ENCODE measurements at regions not wholly inside any gene's neighbourhood (a gene's known extent, or its start where the extent isn't known, plus 50 kb on each side); places are given as distances from the start of the nearest gene placed in this dataset.
A peak's percentile ranks its signal among the peaks of the same experiment; 100 is the strongest.

GRCh38 chrX:2618516-2618915, 72.6 kb upstream of the CD99 start:
- Histone ChIP-seq H2AFZ (ENCODE audit: low read depth, low read length) (no peak overlapping the region), H3K4me1 (ENCODE audit: low read length) (peaks cover 13% of the 10 kb centered on the region), H3K4me2 (ENCODE audit: low read length) (no peak overlapping the region), H3K79me2 (ENCODE audit: low read length) (no peaks in the 10 kb centered on the region), H4K20me1 (ENCODE audit: insufficient read depth, low read length) (no peaks in the 10 kb centered on the region), H3K36me3 (replicated peaks; ENCODE audit: low read depth, low read length) (peaks cover 56% of the 10 kb centered on the region), H3K4me3 (ENCODE audit: low read length) (no peak overlapping the region), H3K9ac (ENCODE audit: low read length) (no peak overlapping the region), H3K27me3 (ENCODE audit: low read depth, low read length) (no peaks in the 10 kb centered on the region), H3K27ac (ENCODE audit: low read length) (no peak overlapping the region), H3K9me3 (ENCODE audit: insufficient read depth, low read length) (no peaks in the 10 kb centered on the region)
- no peak for TF ChIP-seq EZH2phosphoT487 (IDR thresholded peaks at IDR 0.05; ENCODE audit: low read depth)
- TF ChIP-seq CTCF (IDR thresholded peaks at IDR 0.05; ENCODE audit: low read depth, low read length): no peak

- no peaks in the 10 kb centered on the region for H3K9me3 ChIP-seq (ENCODE audit: insufficient read depth, low read length)
- 0 out of 2 replicates have a peak overlapping the region, but pooled peaks have one; percentile 8 for H3K4me2 ChIP-seq (ENCODE audit: low read length)
- H3K4me3 ChIP-seq (ENCODE audit: low read length): no peak overlapping the region
- peaks cover 19% of the 10 kb centered on the region for H3K4me1 ChIP-seq (ENCODE audit: low read length)
- H2AFZ ChIP-seq (ENCODE audit: low read depth, low read length): no peak overlapping the region
- peaks cover 52% of the 10 kb centered on the region for H3K36me3 ChIP-seq (replicated peaks; ENCODE audit: low read depth, low read length)
- H3K79me2 ChIP-seq (ENCODE audit: low read length): no peaks in the 10 kb centered on the region
- no peaks in the 10 kb centered on the region for H3K27me3 ChIP-seq (ENCODE audit: low read depth, low read length)
- no peak overlapping the region for H3K27ac ChIP-seq (ENCODE audit: low read length)
- no peak overlapping the region for H3K9ac ChIP-seq (ENCODE audit: low read length)
- H4K20me1 ChIP-seq (ENCODE audit: insufficient read depth, low read length): no peaks in the 10 kb centered on the region
- TF ChIP-seq EZH2phosphoT487 (IDR thresholded peaks at IDR 0.05; ENCODE audit: low read depth) (no peak), CTCF (IDR thresholded peaks at IDR 0.05; ENCODE audit: low read depth, low read length) (0 out of 2 replicates have a peak, but pooled peaks have one; percentile 7)
Observed at GRCh38 chrX:2614911-2615310, 76.2 kb upstream of the CD99 start.

GRCh38 chrX:2610246-2611170, 80.6 kb upstream of the CD99 start:
- H3K4me1 ChIP-seq (ENCODE audit: low read length): peaks cover 16% of the 10 kb centered on the region
- peaks cover 19% of the 10 kb centered on the region for H3K79me2 ChIP-seq (ENCODE audit: low read length)
- peak overlapping the region; percentile 90 for H3K4me3 ChIP-seq (ENCODE audit: low read length)
- no peak overlapping the region for H2AFZ ChIP-seq (ENCODE audit: low read depth, low read length)
- H3K4me2 ChIP-seq (ENCODE audit: low read length): peak overlapping the region; percentile 70
- no peaks in the 10 kb centered on the region for H3K9me3 ChIP-seq (ENCODE audit: insufficient read depth, low read length)
- peak overlapping the region; percentile 73 for H3K9ac ChIP-seq (ENCODE audit: low read length)
- no peak overlapping the region for H3K27ac ChIP-seq (ENCODE audit: low read length)
- TF ChIP-seq CTCF (IDR thresholded peaks at IDR 0.05; ENCODE audit: low read depth, low read length) (no peak), EZH2phosphoT487 (IDR thresholded peaks at IDR 0.05; ENCODE audit: low read depth) (no peak)
- H3K27me3 ChIP-seq (ENCODE audit: low read depth, low read length): no peaks in the 10 kb centered on the region
- H4K20me1 ChIP-seq (ENCODE audit: insufficient read depth, low read length): no peaks in the 10 kb centered on the region
- peaks cover 29% of the 10 kb centered on the region for H3K36me3 ChIP-seq (replicated peaks; ENCODE audit: low read depth, low read length)

DNA sequence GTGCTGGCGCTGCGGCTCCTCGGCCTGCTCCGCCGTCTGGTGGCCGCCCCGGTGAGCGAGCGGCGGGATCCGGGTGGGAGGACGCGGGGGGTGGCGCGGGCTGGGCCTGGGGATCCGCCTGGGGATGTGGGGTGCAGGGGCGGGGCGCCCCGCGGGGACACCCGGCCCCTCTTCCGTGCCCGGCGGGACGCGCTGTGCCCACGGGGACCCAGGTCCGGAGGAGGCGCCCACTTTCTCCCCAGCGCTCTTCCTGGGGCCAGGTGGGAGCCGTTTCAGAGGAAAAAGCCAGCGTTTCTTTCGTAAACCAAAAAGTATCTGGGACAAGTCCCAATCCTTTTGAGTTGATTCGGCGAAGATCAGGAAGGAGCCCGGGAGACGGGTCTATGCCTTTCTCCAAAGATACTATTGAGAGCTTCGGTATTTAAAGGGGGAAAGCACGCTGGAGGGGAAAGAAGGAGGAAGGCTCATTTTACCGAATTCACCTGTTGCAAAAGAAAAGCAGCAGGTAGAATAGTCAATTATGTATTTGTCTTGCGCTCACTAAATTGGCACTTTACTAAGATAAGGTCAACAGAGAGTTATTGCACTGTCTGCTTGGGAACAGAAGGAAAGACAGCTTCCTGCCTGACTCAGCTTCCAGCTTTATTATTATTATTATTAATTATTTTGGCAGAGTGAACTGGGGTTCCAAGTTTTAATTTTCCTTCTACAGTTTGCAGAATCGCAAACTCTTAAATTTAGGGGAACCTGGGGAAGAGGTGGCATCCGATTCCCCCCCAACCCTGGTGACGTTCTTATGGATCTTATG, 81.5 kb upstream of the CD99 start:
- H2AFZ ChIP-seq (ENCODE audit: low read depth, low read length): peak overlapping the region; percentile 25; the same call in 1 of the 2 replicates
- H3K27ac ChIP-seq (ENCODE audit: low read length): peak overlapping the region; percentile 8; the same call in 1 of the 2 replicates
- no peaks in the 10 kb centered on the region for H3K9me3 ChIP-seq (ENCODE audit: insufficient read depth, low read length)
- peaks cover 19% of the 10 kb centered on the region for H3K79me2 ChIP-seq (ENCODE audit: low read length)
- no peaks in the 10 kb centered on the region for H4K20me1 ChIP-seq (ENCODE audit: insufficient read depth, low read length)
- peaks cover 21% of the 10 kb centered on the region for H3K36me3 ChIP-seq (replicated peaks; ENCODE audit: low read depth, low read length)
- H3K9ac ChIP-seq (ENCODE audit: low read length): peak overlapping the region; percentile 73
- peak overlapping the region; percentile 70 for H3K4me2 ChIP-seq (ENCODE audit: low read length)
- H3K4me1 ChIP-seq (ENCODE audit: low read length): peaks cover 8% of the 10 kb centered on the region
- peak overlapping the region; percentile 90 for H3K4me3 ChIP-seq (ENCODE audit: low read length)
- TF ChIP-seq EZH2phosphoT487 (IDR thresholded peaks at IDR 0.05; ENCODE audit: low read depth) (no peak), CTCF (IDR thresholded peaks at IDR 0.05; ENCODE audit: low read depth, low read length) (no peak)
- H3K27me3 ChIP-seq (ENCODE audit: low read depth, low read length): no peaks in the 10 kb centered on the region
